ENCODE measurements at regions not wholly inside any gene's neighbourhood (a gene's known extent, or its start where the extent isn't known, plus 50 kb on each side); places are given as distances from the start of the nearest gene placed in this dataset.
"Not testable (repeated sequence)": the region's sequence is repeated elsewhere in the genome, so short reads cannot be mapped to it uniquely, and the experiment has no call there.

GRCh38 chr5:58294598-58295305 is 165.1 kb downstream of the PLK2 start:
- no peak for DNase-seq

- DNase-seq = not testable (repeated sequence)
These were observed 171.6 kb downstream of the PLK2 start for GRCh38 chr5:58288275-58288674.

- DNase-seq = no peak
These were observed 173.1 kb downstream of the PLK2 start for GRCh38 chr5:58286741-58287140.

GRCh38 chr5:58285900-58286299 is 174.0 kb downstream of the PLK2 start:
- no peak for DNase-seq

- DNase-seq = no peak
These were observed 175.0 kb downstream of the PLK2 start for GRCh38 chr5:58284886-58285285.

GRCh38 chr5:58281189-58281588 is 178.7 kb downstream of the PLK2 start:
- DNase-seq = no peak

GRCh38 chr5:58279259-58279658 is 180.6 kb downstream of the PLK2 start:
- DNase-seq = no peak

- DNase-seq = no peak
These were observed 183.5 kb downstream of the PLK2 start for GRCh38 chr5:58276431-58276830.

GRCh38 chr5:58275516-58275915 is 184.4 kb downstream of the PLK2 start:
- no peak for DNase-seq

- DNase-seq = no peak
These were observed 185.7 kb downstream of the PLK2 start for GRCh38 chr5:58274191-58274590.

GRCh38 chr5:58273711-58274110 is 186.2 kb downstream of the PLK2 start:
- no peak for DNase-seq

- no peak for DNase-seq
These were observed 191.6 kb downstream of the PLK2 start for GRCh38 chr5:58268268-58268667.

- no peak for DNase-seq
These were observed 193.5 kb downstream of the PLK2 start for GRCh38 chr5:58266402-58266801.

GRCh38 chr5:58265246-58265930 is 194.5 kb downstream of the PLK2 start:
- no peak for DNase-seq

- DNase-seq = no peak
These were observed 195.6 kb downstream of the PLK2 start for GRCh38 chr5:58264276-58264675.

GRCh38 chr5:58263296-58263695 is 196.6 kb downstream of the PLK2 start:
- no peak for DNase-seq

GRCh38 chr5:58262226-58262625 is 197.7 kb downstream of the PLK2 start:
- DNase-seq = no peak

- no peak for DNase-seq
These were observed 198.3 kb downstream of the PLK2 start for GRCh38 chr5:58261605-58262004.

- DNase-seq = no peak
These were observed 199.6 kb downstream of the PLK2 start for GRCh38 chr5:58260243-58260642.

GRCh38 chr5:58259685-58260152 is 200.2 kb downstream of the PLK2 start:
- no peak for DNase-seq

- DNase-seq = no peak
These were observed 200.8 kb downstream of the PLK2 start for GRCh38 chr5:58258984-58259684.

- DNase-seq = no peak
These were observed 203.9 kb downstream of the PLK2 start for GRCh38 chr5:58255970-58256369.

GRCh38 chr5:58255386-58255785 is 204.5 kb downstream of the PLK2 start:
- no peak for DNase-seq

GRCh38 chr5:58248221-58248620 is 211.7 kb downstream of the PLK2 start:
- DNase-seq = no peak
